HG02970 (cell line): ENCODE measurements at regions not wholly inside any gene's neighbourhood (a gene's known extent, or its start where the extent isn't known, plus 50 kb on each side); places are given as distances from the start of the nearest gene placed in this dataset.

Experiments used
- ATAC-seq: cut with Tn5 transposase; IDR thresholded peaks from one replicate; pipeline ENCODE4 v1.9.1; 2021; ENCODE audit warnings: mild to moderate bottlenecking, moderate library complexity, moderate number of reproducible peaks; ENCODE audit not compliant: unreplicated experiment, low FRiP score

DNA sequence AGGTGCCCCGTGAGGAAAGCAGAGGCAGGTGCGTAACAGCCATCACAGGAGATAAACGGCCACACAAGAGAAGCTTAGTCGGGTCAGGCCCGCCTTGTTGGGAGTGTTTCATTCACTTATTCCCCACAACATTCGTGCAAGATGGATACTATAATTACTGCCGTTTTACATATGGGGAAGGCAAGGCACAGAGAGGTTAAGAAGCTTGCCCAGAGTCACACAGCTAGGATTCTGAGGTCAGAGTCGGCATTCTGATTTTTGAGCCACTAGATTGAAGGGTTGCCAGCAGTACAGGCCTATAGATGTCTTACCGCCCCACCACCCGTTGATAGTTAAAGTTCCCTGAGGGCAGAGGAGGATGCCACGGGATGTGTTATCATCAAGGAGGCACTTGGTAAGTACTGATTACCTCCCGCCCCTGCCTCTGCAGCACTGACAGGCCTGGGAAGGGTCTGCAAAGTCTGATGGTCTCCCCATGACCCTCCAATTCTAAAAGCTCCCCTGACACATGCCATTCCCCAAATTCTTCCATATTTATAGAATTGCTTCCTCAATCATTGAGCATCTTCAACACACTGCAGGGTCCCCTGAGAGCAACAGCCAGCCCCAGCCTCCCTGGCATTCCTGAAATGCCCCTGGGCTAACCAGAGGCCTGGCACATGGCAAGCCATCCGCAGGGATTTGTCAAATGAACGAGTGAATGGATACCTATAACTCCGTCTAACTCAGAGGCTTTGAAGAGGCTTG, 74.7 kb upstream of the CLDN14 start:
- no peak for ATAC-seq

DNA sequence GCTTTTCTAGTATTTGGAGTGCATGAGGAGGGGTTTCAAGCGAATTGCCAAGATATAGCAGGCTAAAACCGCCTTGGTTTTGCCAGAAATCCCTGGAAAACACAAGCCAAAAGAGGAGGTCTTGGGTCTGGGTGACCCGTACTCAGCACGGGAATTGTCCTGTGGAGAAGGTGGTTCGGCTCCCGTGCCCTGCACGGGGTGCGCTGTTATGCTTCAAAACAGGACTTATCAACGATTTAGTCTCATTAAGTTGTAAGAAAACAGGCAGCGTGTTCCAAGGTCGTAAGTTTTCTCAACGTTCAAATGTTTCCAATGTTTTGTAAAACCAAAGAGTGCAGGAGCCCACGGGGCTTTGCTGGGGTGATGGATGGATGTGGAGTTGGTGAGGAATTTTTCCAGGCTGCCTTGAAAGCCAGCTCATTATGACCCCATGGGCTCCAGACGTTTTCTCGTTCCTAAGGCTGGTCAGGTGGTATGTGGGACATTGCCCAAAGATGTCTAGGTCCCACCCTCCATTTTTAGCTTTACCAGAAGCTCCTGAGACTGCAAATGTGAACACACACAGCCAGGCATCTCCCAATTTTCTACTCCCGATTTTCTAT, 75.4 kb upstream of the CLDN14 start:
- ATAC-seq = no peak

DNA sequence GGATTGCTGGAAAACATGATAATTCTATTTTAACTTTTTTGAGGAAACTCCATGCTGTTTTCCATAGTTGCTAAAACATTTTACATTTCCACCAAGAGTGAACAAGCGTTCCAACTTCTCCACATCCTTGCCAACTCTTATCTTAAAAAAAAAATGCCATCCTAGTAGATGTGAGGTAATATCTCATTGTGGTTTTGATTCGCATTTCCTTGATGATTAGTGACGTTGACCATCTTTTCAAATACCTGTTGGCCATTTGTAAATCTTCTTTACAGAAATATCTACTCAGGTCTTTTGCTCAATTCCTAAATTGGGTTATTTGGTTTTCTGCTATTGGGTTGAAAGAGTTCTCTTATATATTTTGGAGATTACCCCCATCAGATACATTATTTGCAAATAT, 77.4 kb upstream of the CLDN14 start:
- no peak for ATAC-seq

DNA sequence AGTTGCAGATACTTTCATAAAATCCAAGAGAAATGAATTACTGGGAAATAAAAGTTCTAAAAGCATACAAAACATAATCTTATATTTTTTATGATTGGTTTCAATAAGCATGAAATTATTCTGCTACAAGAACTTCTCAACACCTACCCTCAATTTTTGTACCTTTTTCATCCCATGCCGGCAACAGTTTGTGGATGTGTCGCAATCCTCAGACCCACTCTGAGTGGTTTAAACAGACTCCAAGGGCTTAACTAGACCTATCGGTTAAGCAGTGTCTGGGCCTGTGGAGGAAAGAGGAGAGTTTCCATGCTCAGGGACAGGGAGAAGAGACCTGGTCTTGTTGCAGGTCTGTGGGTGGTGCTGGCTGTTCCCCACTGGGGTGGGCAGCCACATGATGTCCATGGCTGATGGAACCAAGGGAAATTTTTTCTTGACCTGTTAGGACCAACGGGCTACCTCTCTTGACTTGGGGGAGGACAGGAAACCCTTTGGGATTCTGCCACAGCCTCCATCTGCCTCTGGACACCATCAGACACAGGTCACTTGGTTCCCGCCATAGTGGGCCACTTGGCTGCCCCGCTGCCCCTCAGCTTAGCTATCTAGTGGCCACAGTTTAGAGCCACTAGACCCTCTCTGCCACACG, 81.1 kb upstream of the CLDN14 start:
- ATAC-seq = no peak

DNA sequence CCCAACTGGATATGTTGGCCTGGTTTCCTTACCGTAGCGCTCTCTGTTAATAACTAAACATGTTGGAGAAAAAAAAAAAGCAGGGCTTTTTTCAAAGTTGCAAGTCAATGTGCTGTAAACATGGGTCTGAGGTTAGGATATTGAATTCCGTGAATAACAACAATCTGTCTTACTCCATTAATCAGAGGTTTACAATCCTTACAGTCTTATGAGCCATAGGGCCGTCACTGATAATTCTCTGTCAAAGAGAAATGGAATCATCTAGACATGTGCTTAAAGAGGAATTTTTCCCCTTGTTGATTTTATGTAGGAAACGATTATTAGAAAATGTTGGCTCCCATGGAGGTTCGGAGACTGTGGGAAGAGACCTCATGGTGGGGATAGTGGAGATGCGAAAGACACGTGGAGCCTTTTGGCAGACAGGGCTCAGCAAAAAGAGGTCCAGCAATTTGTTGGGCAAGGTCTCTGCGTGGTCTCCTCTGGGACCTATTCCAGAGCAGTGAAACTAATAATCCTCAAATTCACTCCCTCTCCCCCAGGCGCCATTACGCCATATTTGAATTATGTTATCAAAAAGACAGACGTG, 83.5 kb upstream of the CLDN14 start:
- ATAC-seq = no peak

DNA sequence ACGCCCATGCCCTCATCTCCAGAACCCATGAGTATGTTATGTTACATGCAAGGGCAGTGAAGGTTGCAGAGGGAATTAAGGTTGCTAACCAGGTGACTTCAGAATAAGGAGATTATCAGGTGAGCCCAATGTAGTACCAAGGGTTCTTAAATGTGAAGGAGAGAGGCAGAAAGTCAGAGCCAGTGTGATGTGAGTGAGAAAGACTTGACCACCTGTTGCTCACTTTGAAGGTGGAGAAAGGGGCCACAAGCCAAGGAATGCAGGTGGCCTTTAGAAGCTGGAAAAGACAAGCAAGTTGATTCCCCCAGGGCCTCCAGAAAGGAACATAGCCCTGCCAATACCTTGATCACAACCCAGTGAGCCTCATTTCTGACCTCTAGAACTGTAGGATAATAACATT, 84.7 kb upstream of the CLDN14 start:
- ATAC-seq = no peak

DNA sequence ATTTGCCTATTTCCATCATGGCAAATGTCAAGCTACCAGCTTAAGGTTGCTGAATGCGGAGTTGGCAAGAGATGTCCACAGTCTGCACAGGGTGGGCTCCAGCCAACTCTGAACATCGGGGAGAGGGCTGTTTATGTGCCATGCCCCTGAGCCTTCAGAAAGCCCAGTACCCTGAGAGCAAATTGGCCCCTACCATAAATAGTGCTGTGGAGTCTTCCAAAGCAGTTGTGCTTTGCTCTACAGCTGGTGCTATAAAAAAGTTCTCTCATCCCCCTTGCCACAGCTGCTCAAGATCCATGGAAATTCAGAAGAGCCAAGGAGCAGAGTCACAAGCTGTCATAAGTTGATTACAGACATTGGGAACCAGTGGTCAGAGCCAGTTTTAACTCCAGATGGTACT, 85.6 kb upstream of the CLDN14 start:
- ATAC-seq = no peak

DNA sequence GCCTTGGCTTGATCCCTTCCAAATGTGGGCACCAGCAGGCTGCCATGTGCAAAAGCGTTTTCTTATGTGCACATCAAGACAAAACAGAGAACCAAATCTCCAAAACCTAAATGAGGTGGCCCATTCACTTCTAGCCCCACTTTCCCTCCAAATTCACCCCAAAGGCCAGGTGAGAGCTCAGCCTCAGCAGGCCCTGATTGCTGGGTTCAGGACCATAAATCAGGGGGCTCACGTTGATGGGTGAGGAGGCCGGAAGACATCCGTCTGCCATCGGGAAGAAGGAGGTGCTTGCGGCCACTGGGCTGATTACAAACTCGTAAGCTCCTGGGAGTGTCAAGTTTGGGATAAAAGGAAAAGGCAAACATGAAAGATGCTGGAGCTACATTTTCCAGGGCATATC, 86.7 kb upstream of the CLDN14 start:
- ATAC-seq = no peak

DNA sequence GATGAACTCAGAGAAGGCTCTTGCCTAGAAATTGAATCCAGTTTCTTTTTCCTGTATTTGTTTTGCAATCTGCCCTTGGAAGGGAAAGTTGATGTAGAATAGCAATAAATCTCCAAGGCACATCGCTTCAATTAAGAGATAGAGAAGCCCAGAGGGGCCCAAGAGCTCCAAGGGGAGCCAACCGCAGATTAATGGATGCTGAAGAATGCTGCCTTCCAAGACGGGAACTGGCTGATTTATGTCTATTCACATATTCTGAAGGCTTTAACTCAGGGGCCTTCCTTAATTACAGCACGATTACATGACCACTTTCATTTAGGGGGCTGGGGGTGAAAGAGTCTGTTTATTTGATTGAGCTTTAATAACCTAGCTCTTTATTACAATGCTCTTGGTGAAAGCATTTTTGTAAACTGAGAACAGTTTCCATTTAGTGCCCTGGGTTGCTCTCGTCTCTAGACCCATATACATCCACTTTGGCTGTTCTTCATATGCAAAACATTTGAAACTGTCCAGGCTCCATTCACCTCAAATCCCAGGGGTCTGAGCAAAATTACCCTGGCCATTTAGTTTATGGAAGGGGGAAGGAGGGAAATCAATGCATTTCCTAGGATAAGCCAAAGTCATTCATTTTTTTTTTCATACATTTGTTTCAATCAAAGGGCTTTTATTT, 87.4 kb upstream of the CLDN14 start:
- ATAC-seq = no peak

DNA sequence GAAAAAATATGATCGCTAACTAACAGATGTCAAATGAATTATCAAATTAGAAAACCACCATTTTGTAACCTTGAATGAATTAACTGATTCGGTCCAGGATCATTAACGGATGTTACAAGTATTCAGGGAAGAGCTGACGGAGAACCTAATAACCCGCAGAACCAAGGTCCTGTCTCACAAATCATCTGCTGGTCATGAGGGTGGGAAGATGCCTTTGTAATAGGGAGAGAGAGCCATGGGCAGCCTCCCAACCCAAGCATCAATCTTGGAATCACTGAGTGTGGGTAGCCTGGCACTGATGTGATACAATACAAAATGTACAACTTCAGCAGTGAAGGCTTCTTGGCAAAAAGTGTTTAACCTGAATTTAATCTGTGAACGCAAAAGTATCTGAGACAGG, 89.6 kb upstream of the CLDN14 start:
- no peak for ATAC-seq

DNA sequence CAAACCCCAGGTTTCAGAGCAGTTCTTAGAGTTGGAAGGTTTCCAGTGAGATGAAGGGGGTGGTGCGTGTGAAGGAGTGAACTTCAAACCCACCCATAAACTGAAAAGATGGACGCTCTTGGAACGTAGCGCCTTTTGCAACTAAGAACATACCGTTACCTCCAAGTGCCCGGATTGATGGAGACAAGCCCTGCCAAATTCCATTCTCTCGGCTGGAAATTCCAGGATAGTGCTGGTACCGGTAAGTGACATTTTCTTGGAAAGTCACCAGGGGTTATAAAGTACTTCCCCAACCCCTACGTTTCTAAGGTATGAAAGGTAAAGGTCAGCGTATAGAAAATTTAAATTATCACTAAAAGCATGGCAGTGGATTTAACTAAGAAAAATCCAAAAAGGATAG, 91.6 kb upstream of the CLDN14 start:
- ATAC-seq = no peak

DNA sequence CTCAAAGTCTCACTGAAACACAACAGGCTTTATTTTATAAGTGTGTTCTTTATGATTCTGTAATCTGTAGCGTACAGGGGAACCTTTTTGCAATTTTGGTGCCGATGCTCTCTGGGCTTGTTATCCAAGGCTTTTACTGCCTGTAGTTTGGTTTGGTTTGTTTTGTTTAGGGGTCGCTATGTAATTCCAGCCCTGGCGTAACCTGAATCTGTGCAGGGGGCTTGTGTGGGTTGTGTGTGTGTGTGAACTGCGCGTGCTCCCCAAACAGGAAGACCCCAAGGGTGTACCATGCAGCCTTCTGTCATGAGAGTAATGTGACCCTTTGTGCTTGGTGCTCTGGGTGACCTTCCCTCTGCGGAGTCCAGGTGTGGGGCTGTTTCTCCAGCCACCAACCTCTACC, 92.1 kb upstream of the CLDN14 start:
- ATAC-seq = no peak

DNA sequence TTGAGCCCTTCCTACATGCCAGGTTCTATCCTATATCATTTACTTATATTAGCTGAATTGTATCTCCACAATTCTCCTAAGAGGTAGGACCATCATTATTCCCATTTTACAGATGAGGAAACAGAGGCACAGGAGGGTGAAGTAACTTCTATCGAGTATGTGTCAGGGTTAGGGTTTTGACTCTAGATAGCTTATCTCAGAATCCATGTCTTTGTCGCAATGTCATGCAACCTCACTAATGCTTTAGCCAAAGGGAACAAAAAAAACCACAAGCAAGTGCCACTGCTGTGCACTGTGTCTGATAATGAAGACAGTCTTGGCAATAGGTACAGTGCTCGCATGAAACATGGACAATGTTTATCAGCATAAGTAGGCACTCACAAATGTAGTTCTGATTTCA, 95.4 kb upstream of the CLDN14 start:
- ATAC-seq = no peak

DNA sequence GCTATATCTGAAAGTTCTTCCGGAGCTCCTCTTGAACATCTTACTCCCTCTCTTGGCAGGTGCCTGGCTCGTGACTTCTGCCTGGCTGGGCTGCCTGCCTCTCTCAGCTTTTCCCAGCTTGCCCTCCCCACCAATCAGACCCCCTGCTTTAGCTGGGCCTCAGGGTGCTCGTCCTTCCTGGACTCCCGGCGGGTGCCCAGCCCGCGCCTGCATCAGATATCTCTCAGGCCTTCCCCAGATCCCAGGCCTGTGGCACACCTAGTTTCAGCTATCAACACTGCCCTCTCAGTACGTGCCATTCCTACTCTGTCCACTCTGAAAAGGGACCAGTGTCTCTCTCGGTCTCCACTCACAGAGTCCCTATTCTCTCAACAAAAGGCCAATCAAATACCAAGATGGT, 96.5 kb upstream of the CLDN14 start:
- ATAC-seq = no peak

DNA sequence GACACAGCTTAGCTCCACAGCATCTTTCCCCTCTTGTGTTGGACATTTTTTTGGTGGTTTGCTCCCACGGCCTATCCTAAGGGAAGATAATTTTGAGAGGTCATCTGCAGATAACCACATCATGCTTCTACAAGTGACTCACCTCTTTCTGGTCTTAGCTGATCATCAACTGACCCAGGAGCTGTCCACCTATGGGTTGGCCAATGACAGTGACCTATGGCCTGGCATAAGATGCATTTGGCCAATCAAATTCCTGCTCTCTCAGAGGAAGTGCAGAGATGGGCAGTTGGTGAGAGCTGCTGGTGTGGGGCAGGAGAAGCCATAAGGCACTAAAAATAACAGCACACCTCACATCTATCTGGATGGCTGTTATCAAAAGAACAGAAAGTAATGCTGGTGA, 100.0 kb upstream of the CLDN14 start:
- ATAC-seq = no peak

DNA sequence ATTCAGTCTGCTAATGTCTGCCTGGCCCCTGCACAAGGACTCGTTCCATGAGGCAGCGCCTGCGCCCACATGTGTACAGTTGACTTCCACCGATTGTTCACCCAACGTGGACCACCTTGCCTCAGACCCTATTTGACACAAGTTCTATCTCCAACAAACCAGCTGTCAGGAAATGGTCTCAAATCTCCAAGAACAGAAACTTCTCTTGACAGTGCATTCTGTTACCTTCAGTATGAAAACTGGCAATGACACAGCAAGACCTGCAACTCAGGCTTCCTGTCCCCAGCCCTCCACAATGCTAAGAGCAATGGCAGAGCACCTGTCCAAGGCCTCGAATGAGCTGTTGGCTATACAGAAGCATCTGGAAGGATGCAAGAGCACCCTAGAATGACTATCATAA, 102.3 kb upstream of the CLDN14 start:
- ATAC-seq = no peak

DNA sequence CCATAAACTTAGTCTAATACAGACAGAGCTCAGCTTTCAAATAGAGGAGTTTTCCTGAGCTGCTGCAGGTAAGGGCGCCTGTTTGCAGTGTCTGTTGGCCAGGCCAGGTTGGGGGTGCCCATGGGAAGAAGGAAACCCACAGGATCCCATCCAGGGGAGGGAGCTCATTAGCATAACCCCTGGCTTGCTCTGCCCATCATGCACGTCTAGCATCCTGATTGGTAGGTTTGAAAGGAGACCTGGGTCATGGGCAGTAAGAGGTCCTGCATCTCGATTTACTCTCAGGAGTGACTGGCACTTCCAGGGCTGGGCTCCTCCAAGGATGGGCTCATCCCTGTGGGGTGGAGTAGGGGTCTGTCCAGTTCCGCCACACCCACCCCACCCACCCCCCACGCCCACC, 103.7 kb upstream of the CLDN14 start:
- ATAC-seq = no peak

DNA sequence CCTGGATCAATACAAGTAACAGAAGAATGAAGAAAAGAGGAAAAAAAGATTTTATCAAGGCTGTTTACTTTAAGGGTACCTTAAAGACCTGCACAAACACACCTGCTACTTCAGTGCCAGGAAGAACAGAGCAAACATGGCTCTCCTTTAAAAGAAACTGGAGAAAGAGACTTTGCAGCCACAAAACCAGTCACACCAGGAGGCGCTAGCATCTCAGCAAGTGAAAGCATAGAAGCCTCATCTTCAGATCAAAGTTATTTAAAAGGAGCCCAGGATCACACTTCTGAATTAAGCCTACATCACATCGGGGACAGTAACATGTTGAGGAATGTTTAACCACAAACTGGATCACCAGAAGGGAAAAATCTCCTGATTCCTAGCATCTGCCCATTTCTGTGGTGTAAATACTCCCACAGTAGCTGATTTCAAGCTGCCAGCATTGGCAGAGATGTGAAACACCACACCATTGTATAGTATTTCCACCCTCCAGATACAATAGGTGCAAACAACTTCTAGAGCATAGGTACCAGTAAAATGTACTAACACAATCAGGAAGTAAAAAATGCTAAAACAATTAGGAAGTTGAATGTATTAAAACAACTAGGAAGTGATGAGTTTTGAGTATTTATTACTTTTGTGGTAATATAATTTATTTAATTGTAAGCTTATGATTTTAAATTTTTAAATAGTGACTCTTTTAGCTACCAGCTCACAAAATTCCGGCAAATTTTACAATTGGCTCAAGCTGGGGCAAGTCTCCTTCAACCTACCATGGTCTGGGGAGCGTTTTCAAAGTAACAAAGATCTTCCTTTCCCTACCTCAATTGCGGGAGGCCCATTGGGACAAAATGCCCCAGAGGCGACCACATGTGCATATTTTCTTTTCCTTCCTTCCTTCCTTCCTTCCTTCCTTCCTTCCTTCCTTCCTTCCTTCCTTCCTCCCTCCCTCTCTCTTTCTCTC, 105.3 kb upstream of the CLDN14 start:
- ATAC-seq = no peak

DNA sequence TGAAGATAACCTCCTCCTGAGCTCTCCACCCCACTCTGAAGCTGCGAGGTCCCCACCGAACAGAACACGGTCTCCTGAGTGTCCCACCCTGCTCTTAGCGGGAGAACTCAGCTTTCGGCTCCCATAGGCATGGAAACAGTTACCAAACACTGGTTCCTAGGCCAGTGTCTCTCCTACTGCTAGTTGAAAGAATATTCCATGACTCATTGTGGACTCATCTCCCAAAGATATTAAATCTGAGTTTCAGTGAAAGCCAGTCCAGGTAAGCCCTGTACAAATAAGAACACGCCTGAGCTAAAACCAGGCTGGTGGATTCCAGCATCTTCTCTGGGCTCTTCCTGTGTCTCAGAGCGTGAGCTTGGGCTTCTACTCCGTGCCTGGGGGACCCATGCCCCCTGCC, 107.5 kb upstream of the CLDN14 start:
- no peak for ATAC-seq

DNA sequence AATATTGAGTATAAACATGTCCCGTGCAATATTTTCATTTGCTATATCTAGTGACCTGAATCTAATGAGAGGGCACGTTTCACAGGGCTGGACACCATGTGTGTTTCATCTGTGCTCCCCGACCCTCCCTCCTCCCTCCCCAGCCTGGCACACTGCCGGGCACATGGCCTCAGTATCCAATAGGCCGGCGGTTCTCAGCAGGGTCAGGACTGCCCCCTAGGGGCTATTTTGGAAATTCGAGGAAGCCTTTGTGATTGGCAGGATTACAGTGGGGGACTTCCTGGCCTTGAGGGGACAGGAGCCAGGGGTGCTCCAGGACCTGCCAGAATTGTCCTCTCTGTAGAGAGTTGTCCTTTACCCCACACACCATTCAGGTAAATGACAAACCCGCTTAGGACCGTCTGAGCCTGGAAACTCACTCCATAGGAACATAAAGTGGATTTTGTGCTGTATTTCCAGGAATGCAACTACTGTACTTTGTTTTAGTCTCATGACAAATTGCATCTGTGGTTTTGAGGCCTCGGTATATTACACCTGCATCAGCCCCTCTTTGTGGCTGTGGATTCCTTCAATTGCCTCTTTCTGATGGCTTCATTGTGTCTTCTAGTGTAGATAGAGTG, 109.5 kb upstream of the SIM2 start:
- no peak for ATAC-seq
